Lower leg skin (tissue), 3 donors: ENCODE measurements at regions not wholly inside any gene's neighbourhood (a gene's known extent, or its start where the extent isn't known, plus 50 kb on each side); places are given as distances from the start of the nearest gene placed in this dataset.

ENCODE experiments used
- CTCF ChIP-seq, 3 donors: fragments of 450-650 bp; IDR thresholded peaks; one replicate each; pipeline ENCODE4 v1.5.1; 2016; ENCODE audit warnings: antibody characterized with exemption in 3 of 3, mild to moderate bottlenecking in 3 of 3, moderate library complexity in 2 of 3
- POLR2A ChIP-seq, 2 donors: fragments of 450-650 bp; IDR thresholded peaks; one replicate each; pipeline ENCODE4 v1.6.1; 2016 to 2017; ENCODE audit warnings: antibody characterized with exemption in 2 of 2, mild to moderate bottlenecking in 1 of 2, moderate library complexity in 1 of 2

- TF ChIP-seq CTCF (IDR thresholded peaks at IDR 0.05) = no peak
- TF ChIP-seq POLR2A (IDR thresholded peaks at IDR 0.05) = no peak
Observed at GRCh38 chr20:57986666-57987065, 241.8 kb downstream of the ANKRD60 start.
